Activated naive CD4-positive, alpha-beta T cell treated with anti-CD3 and anti-CD28 coated beads, Interleukin-2, amount 50 U/mL, for 72 hours (primary cell): ENCODE measurements at regions not wholly inside any gene's neighbourhood (a gene's known extent, or its start where the extent isn't known, plus 50 kb on each side); places are given as distances from the start of the nearest gene placed in this dataset.
A peak's percentile ranks its signal among the peaks of the same experiment; 100 is the strongest.

Experiments
- ATAC-seq, 2 donors: fragments of 150-1000 bp; cut with Tn5 transposase; 2 replicates each; pipeline ENCODE4 v1.10.0; 2021; ENCODE audit warnings: mild to moderate bottlenecking in 2 of 2, moderate library complexity in 2 of 2
- DNase-seq, 2 donors: peaks; one replicate each; pipeline ENCODE4 v3.0.0; 2021 to 2022; ENCODE audit warnings: low spot score in 2 of 2
- H3K27ac Mint-ChIP-seq, 2 donors: one replicate each; pipeline ENCODE4 v1.8.0; 2022; ENCODE audit warnings: mild to moderate bottlenecking in 2 of 2, mixed read lengths in 2 of 2
- H3K36me3 Mint-ChIP-seq, 2 donors: one replicate each; pipeline ENCODE4 v1.8.0; 2022; ENCODE audit warnings: mixed read lengths in 2 of 2
- H3K9me3 Mint-ChIP-seq, 2 donors: one replicate each; pipeline ENCODE4 v1.8.0; 2022; ENCODE audit warnings: mixed read lengths in 2 of 2

- no peaks in the 10 kb centered on the region for H3K36me3 Mint-ChIP-seq
These were observed 49.9 kb upstream of the MAFB start for GRCh38 chr20:40738976-40739375.

GRCh38 chr20:40739841-40740240, 50.8 kb upstream of the MAFB start:
- no peaks in the 10 kb centered on the region for H3K36me3 Mint-ChIP-seq
- ATAC-seq (no peak), DNase-seq (no peak)
- H3K9me3 Mint-ChIP-seq: peaks cover 0 to 4% of the 10 kb centered on the region in 2 donors
- H3K27ac Mint-ChIP-seq: no peak overlapping the region

More at GRCh38 chr20:40738976-40739375, 49.9 kb upstream of the MAFB start:
- Mint-ChIP-seq H3K9me3 (peaks cover 0 to 4% of the 10 kb centered on the region in 2 donors), H3K27ac (no peak overlapping the region)
- DNase-seq (no peak), ATAC-seq (no peak)

- Mint-ChIP-seq H3K36me3 (no peaks in the 10 kb centered on the region), H3K27ac (no peak overlapping the region), H3K9me3 (no peaks in the 10 kb centered on the region)
- DNase-seq (peak in 1 of 2 donors; percentile 41), ATAC-seq (peak in 1 of 2 donors; percentile 47)
These were observed 52.6 kb upstream of the MAFB start for GRCh38 chr20:40741507-40742106.

GRCh38 chr20:40743141-40743775, 54.2 kb upstream of the MAFB start:
- ATAC-seq (no peak), DNase-seq (no peak)
- H3K9me3 Mint-ChIP-seq: no peaks in the 10 kb centered on the region
- H3K36me3 Mint-ChIP-seq: no peaks in the 10 kb centered on the region
- no peak overlapping the region for H3K27ac Mint-ChIP-seq

- H3K27ac Mint-ChIP-seq: no peak overlapping the region
- H3K36me3 Mint-ChIP-seq: no peaks in the 10 kb centered on the region
- H3K9me3 Mint-ChIP-seq: no peaks in the 10 kb centered on the region
- ATAC-seq: no peak
- DNase-seq: no peak
These were observed 55.2 kb upstream of the MAFB start for GRCh38 chr20:40744072-40744817.

- H3K27ac Mint-ChIP-seq: no peak overlapping the region
- H3K9me3 Mint-ChIP-seq: no peaks in the 10 kb centered on the region
- DNase-seq (no peak), ATAC-seq (no peak)
- no peaks in the 10 kb centered on the region for H3K36me3 Mint-ChIP-seq
These were observed 55.8 kb upstream of the MAFB start for GRCh38 chr20:40744818-40745175.

- Mint-ChIP-seq H3K36me3 (no peaks in the 10 kb centered on the region), H3K27ac (no peak overlapping the region), H3K9me3 (no peaks in the 10 kb centered on the region)
- ATAC-seq: no peak
- no peak for DNase-seq
These were observed 57.2 kb upstream of the MAFB start for GRCh38 chr20:40746251-40746650.

GRCh38 chr20:40748182-40748581, 59.1 kb upstream of the MAFB start:
- DNase-seq (no peak), ATAC-seq (no peak)
- Mint-ChIP-seq H3K9me3 (no peaks in the 10 kb centered on the region), H3K27ac (no peak overlapping the region), H3K36me3 (no peaks in the 10 kb centered on the region)

- no peak for ATAC-seq
- DNase-seq: no peak
- Mint-ChIP-seq H3K9me3 (no peaks in the 10 kb centered on the region), H3K27ac (no peak overlapping the region), H3K36me3 (no peaks in the 10 kb centered on the region)
These were observed 61.0 kb upstream of the MAFB start for GRCh38 chr20:40749985-40750506.

- H3K36me3 Mint-ChIP-seq: no peaks in the 10 kb centered on the region
- no peak for DNase-seq
- H3K9me3 Mint-ChIP-seq: no peaks in the 10 kb centered on the region
- ATAC-seq: no peak
- H3K27ac Mint-ChIP-seq: no peak overlapping the region
These were observed 61.6 kb upstream of the MAFB start for GRCh38 chr20:40750541-40751035.

- ATAC-seq: no peak
- H3K27ac Mint-ChIP-seq: no peak overlapping the region
- no peaks in the 10 kb centered on the region for H3K36me3 Mint-ChIP-seq
- no peak for DNase-seq
- no peaks in the 10 kb centered on the region for H3K9me3 Mint-ChIP-seq
These were observed 64.4 kb upstream of the MAFB start for GRCh38 chr20:40753472-40753871.

GRCh38 chr20:40754339-40754943, 65.4 kb upstream of the MAFB start:
- no peak for DNase-seq
- Mint-ChIP-seq H3K27ac (no peak overlapping the region), H3K9me3 (no peaks in the 10 kb centered on the region), H3K36me3 (no peaks in the 10 kb centered on the region)
- no peak for ATAC-seq

GRCh38 chr20:40757087-40757486, 68.1 kb upstream of the MAFB start:
- no peaks in the 10 kb centered on the region for H3K36me3 Mint-ChIP-seq
- DNase-seq (no peak), ATAC-seq (peak; percentile 58 to 82)
- H3K9me3 Mint-ChIP-seq: no peaks in the 10 kb centered on the region
- peak overlapping the region in 1 of 2 donors; percentile 41 for H3K27ac Mint-ChIP-seq

GRCh38 chr20:40758790-40759189, 69.8 kb upstream of the MAFB start:
- DNase-seq (no peak), ATAC-seq (no peak)
- Mint-ChIP-seq H3K36me3 (no peaks in the 10 kb centered on the region), H3K27ac (no peak overlapping the region), H3K9me3 (no peaks in the 10 kb centered on the region)

- DNase-seq (no peak), ATAC-seq (no peak)
- Mint-ChIP-seq H3K9me3 (no peaks in the 10 kb centered on the region), H3K27ac (no peak overlapping the region), H3K36me3 (no peaks in the 10 kb centered on the region)
These were observed 71.4 kb upstream of the MAFB start for GRCh38 chr20:40760399-40760798.

GRCh38 chr20:40763646-40764295, 74.7 kb upstream of the MAFB start:
- DNase-seq (no peak), ATAC-seq (no peak)
- Mint-ChIP-seq H3K27ac (no peak overlapping the region), H3K9me3 (no peaks in the 10 kb centered on the region), H3K36me3 (no peaks in the 10 kb centered on the region)
